Fibroblast of pulmonary artery (primary cell): ENCODE measurements at regions not wholly inside any gene's neighbourhood (a gene's known extent, or its start where the extent isn't known, plus 50 kb on each side); places are given as distances from the start of the nearest gene placed in this dataset.

Source experiments
- DNase-seq: peaks from one replicate; pipeline ENCODE4 v3.0.0-alpha.2; 2010; ENCODE audit warnings: low read depth
- H3K4me3 ChIP-seq: replicated peaks from 2 replicates; pipeline ENCODE4 v1.5.1; 2011; ENCODE audit warnings: low read depth, mild to moderate bottlenecking, control low read depth, low read length, moderate library complexity
- CTCF ChIP-seq: IDR thresholded peaks from 2 replicates; pipeline ENCODE4 v1.5.1; 2011; ENCODE audit warnings: mild to moderate bottlenecking, control low read depth, low read length, inconsistent platforms; ENCODE audit errors: missing control alignments

- H3K4me3 ChIP-seq, result no peak overlapping the region
- peak; percentile 27 for DNase-seq
- no peak for TF ChIP-seq CTCF
These were observed 307.2 kb downstream of the ABCC12 start for GRCh38 chr16:47848421-47849109.

GRCh38 chr16:47847220-47847970 lies 308.4 kb downstream of the ABCC12 start:
- no peak for TF ChIP-seq CTCF
- H3K4me3 ChIP-seq, result no peak overlapping the region
- peak; percentile 40 for DNase-seq

GRCh38 chr16:47834485-47835024 lies 321.2 kb downstream of the ABCC12 start:
- DNase-seq, result no peak
- TF ChIP-seq CTCF, result no peak
- no peak overlapping the region for H3K4me3 ChIP-seq

GRCh38 chr16:47833771-47834170 lies 322.0 kb downstream of the ABCC12 start:
- no peak for TF ChIP-seq CTCF
- no peak for DNase-seq
- no peak overlapping the region for H3K4me3 ChIP-seq

- no peak for DNase-seq
- H3K4me3 ChIP-seq, result no peak overlapping the region
- no peak for TF ChIP-seq CTCF
These were observed 325.8 kb downstream of the ABCC12 start for GRCh38 chr16:47829850-47830600.

- no peak for TF ChIP-seq CTCF
- no peak overlapping the region for H3K4me3 ChIP-seq
- no peak for DNase-seq
These were observed 329.7 kb downstream of the ABCC12 start for GRCh38 chr16:47826070-47826469.
